K562 (cell line): ENCODE measurements at regions not wholly inside any gene's neighbourhood (a gene's known extent, or its start where the extent isn't known, plus 50 kb on each side); places are given as distances from the start of the nearest gene placed in this dataset.

Experiments
- ATAC-seq: fragments of 200-7000 bp; cut with Tn5 transposase; 3 replicates; pipeline ENCODE4 v1.9.1; 2020; ENCODE audit warnings: moderate library complexity
- BruUV-seq: library from RNA; stranded (reverse); fragments of 400-500 nt; replicated peaks from 2 replicates; lab custom pipeline; 2021; lab: Mats Ljungman, UMichigan
- CTCF ChIA-PET: fragments of 300-600 bp; formaldehyde crosslinking; extraction: SDS; loops from one replicate; lab custom pipeline; 2021; ENCODE audit warnings: low intra/inter-chr PET ratio; lab: Yijun Ruan, JAX
- POLR2A ChIA-PET: fragments of 300-600, 350-650 bp; sonication (Branson Sonifier 250); formaldehyde crosslinking; extraction: SDS; loops from one replicate; lab custom pipeline; 2021; ENCODE audit warnings: antibody characterized with exemption, inconsistent platforms; lab: Yijun Ruan, JAX
- DNase-seq, 4 experiments: peaks; one replicate each; pipeline versions ENCODE4 v3.0.0 to v3.0.0-alpha.2; 2011 to 2018; ENCODE audit warnings: low spot score in 3 of 4, mixed read lengths in 3 of 4; ENCODE audit errors: extremely low read depth in 1 of 4
- FAIRE-seq: peaks from 2 replicates; lab custom pipeline; 2011; peaks lifted over from hg19 to GRCh38; lab: Jason Lieb, UNC
- H2AFZ ChIP-seq: 2 replicates; pipeline ENCODE4 v1.6.0; 2011; ENCODE audit warnings: low read depth, low read length, control low read depth, inconsistent platforms
- H3K27ac ChIP-seq: fragments of 200-600 bp; 3 replicates; pipeline ENCODE4 v1.8.0; 2011; ENCODE audit warnings: low read depth, mild to moderate bottlenecking, control low read depth, inconsistent platforms, low read length, moderate library complexity, mixed read lengths; ENCODE audit errors: extremely low read depth
- H3K27me3 ChIP-seq, 2 experiments: fragments of 300-600 bp in 1 of 2; 2 replicates in 1 of 2; 3 replicates in 1 of 2; pipeline versions ENCODE4 v1.6.0 to v1.8.0; 2011; ENCODE audit warnings: inconsistent platforms in 2 of 2, low read length in 2 of 2, mild to moderate bottlenecking in 1 of 2, mixed read lengths in 1 of 2, moderate library complexity in 1 of 2; ENCODE audit not compliant: control insufficient read depth in 2 of 2, insufficient read depth in 2 of 2
- H3K36me3 ChIP-seq: fragments of 300-600 bp; 3 replicates; pipeline ENCODE4 v1.8.0; 2011; ENCODE audit warnings: mild to moderate bottlenecking, low read length, inconsistent platforms; ENCODE audit not compliant: control insufficient read depth, insufficient read depth
- H3K4me1 ChIP-seq, 2 experiments: fragments of 200-600 bp in 1 of 2; replicated peaks in 1 of 2; 2 replicates in 1 of 2; 3 replicates in 1 of 2; pipeline versions ENCODE4 v1.5.1 to v1.8.0; 2011; ENCODE audit warnings: inconsistent platforms in 2 of 2, low read length in 2 of 2, mild to moderate bottlenecking in 1 of 2, mixed read lengths in 1 of 2, moderate library complexity in 1 of 2; ENCODE audit not compliant: control insufficient read depth in 2 of 2, insufficient read depth in 2 of 2
- H3K4me2 ChIP-seq: 2 replicates; pipeline ENCODE4 v1.6.1; 2011; ENCODE audit warnings: low read length, control low read depth, inconsistent platforms, mixed read lengths; ENCODE audit not compliant: insufficient read depth
- H3K4me3 ChIP-seq: fragments of 200-600 bp; sonication (generic), shearing (Covaris generic); 2 replicates; pipeline ENCODE4 v1.5.1; 2016; ENCODE audit warnings: control low read depth, inconsistent platforms
- H3K79me2 ChIP-seq: fragments of 200-600 bp; 3 replicates; pipeline ENCODE4 v1.8.0; 2011; ENCODE audit warnings: low read length, inconsistent platforms; ENCODE audit not compliant: control insufficient read depth, insufficient read depth
- H3K9ac ChIP-seq, 2 experiments: 2 replicates each; pipeline versions ENCODE4 v1.6.0 to v1.6.1; 2011; ENCODE audit warnings: low read depth in 2 of 2, low read length in 2 of 2, control low read depth in 1 of 2, inconsistent platforms in 1 of 2, mild to moderate bottlenecking in 1 of 2, mixed read lengths in 1 of 2; ENCODE audit not compliant: insufficient read depth in 1 of 2
- H3K9me1 ChIP-seq: one replicate; pipeline ENCODE4 v1.6.0; 2011; ENCODE audit warnings: inconsistent platforms, mild to moderate bottlenecking, low read length, moderate library complexity; ENCODE audit not compliant: control insufficient read depth, insufficient read depth
- H3K9me3 ChIP-seq: replicated peaks from 2 replicates; pipeline ENCODE4 v1.5.1; 2011; ENCODE audit warnings: low read depth, low read length, inconsistent platforms; ENCODE audit not compliant: control insufficient read depth, insufficient read depth
- H4K20me1 ChIP-seq: replicated peaks from 2 replicates; pipeline ENCODE4 v1.6.1; 2011; ENCODE audit warnings: low read length, inconsistent platforms, mixed read lengths; ENCODE audit not compliant: control insufficient read depth, insufficient read depth
- BRCA1 ChIP-seq, 2 experiments: fragments of 450-650 bp in 1 of 2; sonication (generic) in 1 of 2; formaldehyde crosslinking in 1 of 2; IDR thresholded peaks; 2 replicates each; pipeline versions ENCODE4 v1.5.0 to v1.6.1; 2017 to 2020; ENCODE audit warnings: mild to moderate bottlenecking in 1 of 2, missing genetic modification reagents in 1 of 2
- CXXC5 ChIP-seq: fragments of 250-450 bp; sonication (Bioruptor Pico); IDR thresholded peaks from 2 replicates; pipeline ENCODE4 v1.8.0; 2022; ENCODE audit warnings: inconsistent platforms, mild to moderate bottlenecking, moderate library complexity
- ETV6 ChIP-seq, 3 experiments: fragments of 150-350 bp in 1 of 3; sonication (generic) in 1 of 3; formaldehyde crosslinking in 1 of 3; IDR thresholded peaks; 2 replicates each; pipeline versions ENCODE4 v1.6.1 to v1.8.0; 2014 to 2022; ENCODE audit warnings: borderline replicate concordance in 2 of 3, low read depth in 2 of 3, antibody characterized with exemption in 1 of 3, low read length in 1 of 3, mild to moderate bottlenecking in 1 of 3, missing genetic modification reagents in 1 of 3
- HDAC2 ChIP-seq: fragments of 450-650 bp; IDR thresholded peaks from 2 replicates; pipeline ENCODE4 v1.6.1; 2016; ENCODE audit warnings: mild to moderate bottlenecking
- HNRNPL ChIP-seq: fragments of 200-400 bp; formaldehyde crosslinking; IDR thresholded peaks from 2 replicates; pipeline ENCODE4 v1.6.1; 2017; ENCODE audit warnings: low read depth, mild to moderate bottlenecking, low read length
- LEF1 ChIP-seq: fragments of 450-650 bp; IDR thresholded peaks from 2 replicates; pipeline ENCODE4 v1.6.1; 2016; ENCODE audit warnings: mild to moderate bottlenecking
- MAZ ChIP-seq, 2 experiments: fragments of 450-650 bp in 1 of 2; sonication (generic) in 1 of 2; formaldehyde crosslinking; IDR thresholded peaks in 1 of 2; conservative IDR thresholded peaks in 1 of 2; 2 replicates each; pipeline versions ENCODE4 v1.4.0 to v1.5.0; 2020; ENCODE audit warnings: mild to moderate bottlenecking in 1 of 2, missing genetic modification reagents in 1 of 2
- NR2C1 ChIP-seq, 2 experiments: fragments of 450-650 bp; IDR thresholded peaks; 2 replicates each; pipeline ENCODE4 v1.6.1; 2017; ENCODE audit warnings: mild to moderate bottlenecking in 2 of 2, antibody characterized with exemption in 1 of 2, inconsistent platforms in 1 of 2, missing compliant biosample characterization in 1 of 2, missing genetic modification characterization in 1 of 2
- NUFIP1 ChIP-seq: fragments of 450-650 bp; IDR thresholded peaks from 2 replicates; pipeline ENCODE4 v1.6.1; 2018; ENCODE audit not compliant: partially characterized antibody
- RBM25 ChIP-seq: fragments of 200-400 bp; formaldehyde crosslinking; IDR thresholded peaks from 2 replicates; pipeline ENCODE4 v1.6.1; 2018; ENCODE audit warnings: low read length, low read depth, moderate library complexity; ENCODE audit not compliant: severe bottlenecking
- TOE1 ChIP-seq, 2 experiments: fragments of 450-650 bp in 1 of 2; sonication (generic) in 1 of 2; formaldehyde crosslinking in 1 of 2; IDR thresholded peaks; 2 replicates each; pipeline versions ENCODE4 v1.7.1 to v1.8.0; 2016 to 2022; ENCODE audit warnings: borderline replicate concordance in 2 of 2, mild to moderate bottlenecking in 2 of 2, antibody characterized with exemption in 1 of 2, inconsistent platforms in 1 of 2, low read depth in 1 of 2, missing genetic modification reagents in 1 of 2, moderate library complexity in 1 of 2
- ZNF133 ChIP-seq: fragments of 250-450 bp; sonication (Bioruptor Pico); IDR thresholded peaks from 2 replicates; pipeline ENCODE4 v1.4.0; 2020; ENCODE audit warnings: mild to moderate bottlenecking
- ZNF140 ChIP-seq: fragments of 250-450 bp; sonication (Bioruptor Pico); IDR thresholded peaks from 2 replicates; pipeline ENCODE4 v1.8.0; 2021; ENCODE audit warnings: moderate library complexity, mild to moderate bottlenecking, inconsistent platforms
- ZNF143 ChIP-seq: sonication (generic); formaldehyde crosslinking; IDR thresholded peaks from 2 replicates; pipeline ENCODE4 v1.9.0; 2022; ENCODE audit warnings: mild to moderate bottlenecking, missing genetic modification reagents
- ZNF696 ChIP-seq: fragments of 250-450 bp; sonication (Bioruptor Pico); conservative IDR thresholded peaks from 2 replicates; pipeline ENCODE4 v1.4.0; 2020; ENCODE audit warnings: mild to moderate bottlenecking, moderate library complexity
- ZNF778 ChIP-seq: fragments of 450-650 bp; formaldehyde crosslinking; IDR thresholded peaks from 2 replicates; pipeline ENCODE4 v1.4.0; 2020; ENCODE audit warnings: mild to moderate bottlenecking, moderate library complexity
- WGBS: fragments of 100-300 bp; shearing (Covaris generic); methylation state at CpG from one replicate; pipeline ENCODE4 v1.1.6; 2016; ENCODE audit warnings: low coverage, mixed read lengths; ENCODE audit not compliant: insufficient coverage; ENCODE audit errors: missing lambda C conversion rate; 5-methylcytosine and 5-hydroxymethylcytosine counted together
- in situ Hi-C: fragments of 300-500 bp; cut with MboI; formaldehyde crosslinking; loops from 4 replicates; pipeline ENCODE4 v1.15.0; 2018; ENCODE audit warnings: inconsistent platforms, mixed read lengths
- intact Hi-C: fragments of 100-400 bp; cut with micrococcal nuclease; formaldehyde crosslinking; loops from 2 replicates; pipeline ENCODE4 v1.14.2; 2022
- TF ChIP-seq, protein P1 (sequence below): sonication (generic); formaldehyde crosslinking; IDR thresholded peaks from 2 replicates; pipeline ENCODE4 v1.8.0; 2022; ENCODE audit warnings: missing genetic modification reagents, mild to moderate bottlenecking, moderate library complexity, borderline replicate concordance
- TF ChIP-seq, protein P2 (sequence below): sonication (generic); formaldehyde crosslinking; IDR thresholded peaks from 2 replicates; pipeline ENCODE4 v1.5.0; 2020; ENCODE audit warnings: missing genetic modification reagents
- TF ChIP-seq, protein P3 (sequence below), 2 experiments: fragments of 250-450 bp in 1 of 2; fragments of 450-650 bp in 1 of 2; sonication (Bioruptor Pico) in 1 of 2; IDR thresholded peaks; 2 replicates each; pipeline versions ENCODE4 v1.6.1 to v1.8.0; 2016 to 2021; ENCODE audit warnings: mild to moderate bottlenecking in 2 of 2, moderate library complexity in 2 of 2, missing compliant biosample characterization in 1 of 2, missing genetic modification characterization in 1 of 2

DNA sequence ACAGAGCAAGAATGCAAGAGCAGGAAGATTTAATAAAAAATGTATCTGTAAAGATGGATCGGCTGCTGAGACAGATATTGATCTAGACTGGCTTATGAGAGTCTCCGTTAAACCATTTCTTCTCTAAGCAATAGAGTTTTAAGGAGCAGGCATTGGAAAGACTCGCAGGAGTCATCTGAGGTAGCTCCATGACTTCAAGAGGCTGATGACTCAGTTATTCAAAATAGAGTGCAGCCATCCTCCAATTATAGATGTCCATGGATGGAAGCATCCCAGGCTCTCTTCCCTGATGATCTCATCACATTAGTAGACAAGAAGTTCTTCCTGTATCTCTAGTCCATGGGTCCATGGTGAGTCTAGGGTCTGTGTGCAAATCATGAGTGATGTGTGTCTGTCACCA is 638.3 kb upstream of the TMEM132C start:
- Histone ChIP-seq H3K79me2 (no peaks in the 10 kb centered on the region), H3K4me2 (no peak overlapping the region), H3K4me1 (no peaks in the 10 kb centered on the region), H3K4me3 (no peak overlapping the region), H2AFZ (no peak overlapping the region), H3K9me1 (no peaks in the 10 kb centered on the region), H3K36me3 (no peaks in the 10 kb centered on the region), H3K9ac (no peak overlapping the region), H4K20me1 (no peaks in the 10 kb centered on the region)
- no peak for DNase-seq
- no peak for ATAC-seq
- BruUV-seq: no TSS peak
- FAIRE-seq: no peak
- intact Hi-C loops: no loop called here
- in situ Hi-C loops: no loop called here
- CTCF ChIA-PET: no interaction called here
- TF ChIP-seq ZNF696 (no peak), CXXC5 (CRISPR knock-in tag) (no peak), NR2C1 (IDR thresholded peaks at IDR 0.05) (no peak), NR2C1 (tag; IDR thresholded peaks at IDR 0.05) (no peak), LEF1 (no peak), ZNF140 (CRISPR knock-in tag) (no peak), HDAC2 (no peak), ZNF143 (no peak), NUFIP1 (no peak), ETV6 (IDR thresholded peaks at IDR 0.05; ENCODE audit: borderline replicate concordance in 1 of 2, low read depth in 2 of 2, low read length in 1 of 2) (no peak), ETV6 (CRISPR knock-in tag; IDR thresholded peaks at IDR 0.05; ENCODE audit: borderline replicate concordance) (no peak), BRCA1 (IDR thresholded peaks at IDR 0.05) (no peak), BRCA1 (CRISPR knock-in tag; IDR thresholded peaks at IDR 0.05) (no peak), HNRNPL (no peak), ZNF133 (CRISPR knock-in tag) (no peak), ZNF778 (CRISPR knock-in tag) (no peak), TOE1 (IDR thresholded peaks at IDR 0.05; ENCODE audit: borderline replicate concordance) (no peak), TOE1 (CRISPR knock-in tag; IDR thresholded peaks at IDR 0.05; ENCODE audit: borderline replicate concordance, low read depth) (no peak), RBM25 (no peak), MAZ (CRISPR knock-in tag; conservative IDR thresholded peaks at IDR 0.05 in 1 of 2, IDR thresholded peaks at IDR 0.05 in 1 of 2) (no peak)
- TF ChIP-seq, protein P1, sequence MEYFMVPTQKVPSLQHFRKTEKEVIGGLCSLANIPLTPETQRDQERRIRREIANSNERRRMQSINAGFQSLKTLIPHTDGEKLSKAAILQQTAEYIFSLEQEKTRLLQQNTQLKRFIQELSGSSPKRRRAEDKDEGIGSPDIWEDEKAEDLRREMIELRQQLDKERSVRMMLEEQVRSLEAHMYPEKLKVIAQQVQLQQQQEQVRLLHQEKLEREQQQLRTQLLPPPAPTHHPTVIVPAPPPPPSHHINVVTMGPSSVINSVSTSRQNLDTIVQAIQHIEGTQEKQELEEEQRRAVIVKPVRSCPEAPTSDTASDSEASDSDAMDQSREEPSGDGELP: no peak
- TF ChIP-seq, protein P2, sequence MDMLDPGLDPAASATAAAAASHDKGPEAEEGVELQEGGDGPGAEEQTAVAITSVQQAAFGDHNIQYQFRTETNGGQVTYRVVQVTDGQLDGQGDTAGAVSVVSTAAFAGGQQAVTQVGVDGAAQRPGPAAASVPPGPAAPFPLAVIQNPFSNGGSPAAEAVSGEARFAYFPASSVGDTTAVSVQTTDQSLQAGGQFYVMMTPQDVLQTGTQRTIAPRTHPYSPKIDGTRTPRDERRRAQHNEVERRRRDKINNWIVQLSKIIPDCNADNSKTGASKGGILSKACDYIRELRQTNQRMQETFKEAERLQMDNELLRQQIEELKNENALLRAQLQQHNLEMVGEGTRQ (CRISPR knock-in tag): no peak
- TF ChIP-seq, protein P3, sequence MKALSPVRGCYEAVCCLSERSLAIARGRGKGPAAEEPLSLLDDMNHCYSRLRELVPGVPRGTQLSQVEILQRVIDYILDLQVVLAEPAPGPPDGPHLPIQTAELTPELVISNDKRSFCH (CRISPR knock-in tag; IDR thresholded peaks at IDR 0.05): no peak
- TF ChIP-seq, protein P3 (tag; IDR thresholded peaks at IDR 0.05): no peak
- TF ChIP-seq, all 486 proteins: peak for 0
- Histone ChIP-seq H3K9me3 (no peaks in the 10 kb centered on the region), H3K27ac (no peak overlapping the region), H3K27me3 (no peaks in the 10 kb centered on the region)
- 4% methylated on average over 3 of the region's 3 CpGs for WGBS
- POLR2A ChIA-PET: no interaction called here
